Activated CD8-positive, alpha-beta T cell treated with anti-CD3 and anti-CD28 coated beads for 36 hours (primary cell): ENCODE measurements at regions not wholly inside any gene's neighbourhood (a gene's known extent, or its start where the extent isn't known, plus 50 kb on each side); places are given as distances from the start of the nearest gene placed in this dataset.

Source experiments
- ATAC-seq: fragments of 200-7000 bp; cut with Tn5 transposase; one replicate; pipeline ENCODE4 v1.10.0; 2021; ENCODE audit warnings: mild to moderate bottlenecking, moderate library complexity
- CTCF ChIA-PET: fragments of 350-600 bp; sonication (Branson Sonifier 250); formaldehyde crosslinking; loops from one replicate; lab custom pipeline; 2021; ENCODE audit warnings: antibody characterized with exemption; lab: Charles Lee
- POLR2A ChIA-PET: fragments of 350-600 bp; sonication (Branson Sonifier 250); formaldehyde crosslinking; loops from one replicate; lab custom pipeline; 2021; ENCODE audit warnings: antibody characterized with exemption; lab: Charles Lee
- DNase-seq: peaks from one replicate; pipeline ENCODE4 v3.0.0-alpha.2; 2020
- H3K27ac Mint-ChIP-seq: one replicate; pipeline ENCODE4 v1.8.0; 2021; ENCODE audit warnings: mild to moderate bottlenecking, mixed read lengths
- H3K27me3 Mint-ChIP-seq: one replicate; pipeline ENCODE4 v1.8.0; 2021; ENCODE audit warnings: mixed read lengths
- H3K36me3 Mint-ChIP-seq: one replicate; pipeline ENCODE4 v1.8.0; 2021; ENCODE audit warnings: low read depth, mixed read lengths
- H3K4me1 Mint-ChIP-seq: one replicate; pipeline ENCODE4 v1.8.0; 2021; ENCODE audit warnings: low read depth, mixed read lengths
- H3K4me3 Mint-ChIP-seq: one replicate; pipeline ENCODE4 v1.8.0; 2021; ENCODE audit warnings: mild to moderate bottlenecking, moderate library complexity, mixed read lengths
- H3K9me3 Mint-ChIP-seq: one replicate; pipeline ENCODE4 v1.8.0; 2021; ENCODE audit warnings: mixed read lengths
- CTCF ChIP-seq: fragments of 200-600 bp; IDR thresholded peaks from one replicate; pipeline ENCODE4 v1.8.0; 2022; ENCODE audit warnings: antibody characterized with exemption, mild to moderate bottlenecking
- intact Hi-C: fragments of 100-400 bp; cut with micrococcal nuclease; formaldehyde crosslinking; loops from one replicate; pipeline ENCODE4 v1.10.0; 2022

- H3K36me3 Mint-ChIP-seq, result peaks cover 2% of the 10 kb centered on the region
- ChIA-PET POLR2A (no interaction called here), CTCF (no interaction called here)
- no peaks in the 10 kb centered on the region for H3K4me1 Mint-ChIP-seq
- H3K4me3 Mint-ChIP-seq, result no peak overlapping the region
- intact Hi-C loops, result no loop called here
- DNase-seq (no peak), ATAC-seq (no peak)
- H3K27ac Mint-ChIP-seq, result no peak overlapping the region
- no peak for TF ChIP-seq CTCF
- no peaks in the 10 kb centered on the region for H3K27me3 Mint-ChIP-seq
- peaks cover 20% of the 10 kb centered on the region for H3K9me3 Mint-ChIP-seq
Measured at GRCh38 chr16:87190288-87191230, 126.6 kb downstream of the C16orf95 start.

GRCh38 chr16:87192452-87193073 lies 124.6 kb downstream of the C16orf95 start:
- CTCF ChIA-PET, result interaction anchor here (1.7 kb wide), 1 partner anchor 13 kb away, joined by 4 read pairs; no protein-coding TSS in a partner anchor
- intact Hi-C loops, result no loop called here
- DNase-seq, result no peak
- ATAC-seq, result no peak
- Mint-ChIP-seq H3K36me3 (no peaks in the 10 kb centered on the region), H3K9me3 (peaks cover 13% of the 10 kb centered on the region), H3K4me3 (no peak overlapping the region), H3K27ac (no peak overlapping the region), H3K27me3 (no peaks in the 10 kb centered on the region), H3K4me1 (no peaks in the 10 kb centered on the region)
- no peak for TF ChIP-seq CTCF
- POLR2A ChIA-PET, result no interaction called here

GRCh38 chr16:87194172-87194571 lies 123.0 kb downstream of the C16orf95 start:
- ATAC-seq, result no peak
- CTCF ChIA-PET, result interaction anchor here (1.7 kb wide), 1 partner anchor 11 kb away, joined by 4 read pairs; no protein-coding TSS in a partner anchor
- TF ChIP-seq CTCF, result no peak
- Mint-ChIP-seq H3K36me3 (no peaks in the 10 kb centered on the region), H3K9me3 (peaks cover 5% of the 10 kb centered on the region), H3K4me1 (no peaks in the 10 kb centered on the region), H3K27ac (no peak overlapping the region), H3K27me3 (no peaks in the 10 kb centered on the region), H3K4me3 (no peak overlapping the region)
- DNase-seq, result no peak
- intact Hi-C loops, result no loop called here
- POLR2A ChIA-PET, result no interaction called here

GRCh38 chr16:87195161-87195560 lies 122.0 kb downstream of the C16orf95 start:
- intact Hi-C loops, result no loop called here
- POLR2A ChIA-PET, result no interaction called here
- H3K9me3 Mint-ChIP-seq, result peaks cover 5% of the 10 kb centered on the region
- TF ChIP-seq CTCF, result no peak
- H3K27me3 Mint-ChIP-seq, result no peaks in the 10 kb centered on the region
- H3K4me1 Mint-ChIP-seq, result no peaks in the 10 kb centered on the region
- no peak overlapping the region for H3K27ac Mint-ChIP-seq
- no peak overlapping the region for H3K4me3 Mint-ChIP-seq
- ATAC-seq, result no peak
- DNase-seq, result no peak
- no peaks in the 10 kb centered on the region for H3K36me3 Mint-ChIP-seq
- CTCF ChIA-PET, result no interaction called here

GRCh38 chr16:87196231-87196630 lies 121.0 kb downstream of the C16orf95 start:
- intact Hi-C loops, result no loop called here
- ATAC-seq (no peak), DNase-seq (no peak)
- Mint-ChIP-seq H3K36me3 (no peaks in the 10 kb centered on the region), H3K9me3 (no peaks in the 10 kb centered on the region), H3K4me3 (no peak overlapping the region), H3K27me3 (no peaks in the 10 kb centered on the region), H3K4me1 (no peaks in the 10 kb centered on the region), H3K27ac (no peak overlapping the region)
- CTCF ChIA-PET, result interaction anchor here (1.5 kb wide), 1 partner anchor 44 kb away, joined by 3 read pairs; no protein-coding TSS in a partner anchor
- no peak for TF ChIP-seq CTCF
- POLR2A ChIA-PET, result no interaction called here
